ENCODE measurements at regions not wholly inside any gene's neighbourhood (a gene's known extent, or its start where the extent isn't known, plus 50 kb on each side); places are given as distances from the start of the nearest gene placed in this dataset.
"Not testable (repeated sequence)": the region's sequence is repeated elsewhere in the genome, so short reads cannot be mapped to it uniquely, and the experiment has no call there.

GRCh38 chr2:122532481-122532880 is 777.0 kb downstream of the TSN start:
- DNase-seq (ENCODE audit: low read depth), result no peak

DNA sequence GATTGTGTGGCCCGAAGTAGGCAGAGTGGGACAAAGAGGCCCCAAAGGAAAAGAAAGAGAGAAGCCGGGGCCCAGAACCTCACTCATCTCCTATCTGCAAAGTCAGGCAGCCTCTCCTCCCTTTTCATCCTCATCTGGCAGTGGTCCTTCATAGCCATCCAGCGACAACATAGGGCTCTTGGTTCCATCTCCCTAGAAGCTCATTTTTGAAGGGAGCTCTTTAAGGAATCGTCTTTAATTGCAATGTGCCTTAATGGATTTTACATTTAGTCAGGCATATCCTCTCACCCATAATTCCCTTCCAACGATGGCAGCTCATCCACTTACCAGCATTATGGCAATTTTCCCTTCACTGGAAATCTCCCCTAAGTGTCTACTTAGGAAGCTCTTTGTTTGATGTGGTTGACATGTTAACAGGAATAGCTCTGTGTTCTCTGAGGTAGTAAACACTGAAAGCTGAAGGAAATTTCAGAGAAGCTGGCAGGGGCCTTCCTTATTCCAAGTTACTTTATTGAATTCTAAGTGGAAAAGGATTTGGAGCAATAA is 780.6 kb downstream of the TSN start:
- no peak for DNase-seq (ENCODE audit: low read depth)

DNA sequence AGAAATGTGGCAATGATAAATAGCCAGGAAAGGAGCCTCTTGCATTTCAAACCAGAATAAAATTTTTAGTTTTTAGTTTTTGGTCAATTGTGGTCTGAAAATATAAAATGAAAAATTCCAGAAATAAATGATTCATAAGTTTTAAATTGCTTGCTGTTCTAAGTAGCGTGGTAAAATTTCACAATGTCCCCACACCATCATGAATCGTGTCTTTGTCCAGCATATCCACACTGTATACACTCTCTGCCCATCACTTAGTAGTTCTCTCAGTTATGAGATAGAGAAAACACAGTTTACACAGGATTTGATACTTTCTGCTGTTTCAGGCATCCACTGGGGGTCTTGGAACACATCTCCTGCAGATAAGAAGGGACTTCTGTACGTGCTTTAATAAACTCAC is 783.9 kb downstream of the TSN start:
- DNase-seq (ENCODE audit: low read depth), result no peak

GRCh38 chr2:122539920-122540319 is 784.5 kb downstream of the TSN start:
- no peak for DNase-seq (ENCODE audit: low read depth)

- no peak for DNase-seq (ENCODE audit: low read depth)
Observed at GRCh38 chr2:122542236-122542635, 786.8 kb downstream of the TSN start.

DNA sequence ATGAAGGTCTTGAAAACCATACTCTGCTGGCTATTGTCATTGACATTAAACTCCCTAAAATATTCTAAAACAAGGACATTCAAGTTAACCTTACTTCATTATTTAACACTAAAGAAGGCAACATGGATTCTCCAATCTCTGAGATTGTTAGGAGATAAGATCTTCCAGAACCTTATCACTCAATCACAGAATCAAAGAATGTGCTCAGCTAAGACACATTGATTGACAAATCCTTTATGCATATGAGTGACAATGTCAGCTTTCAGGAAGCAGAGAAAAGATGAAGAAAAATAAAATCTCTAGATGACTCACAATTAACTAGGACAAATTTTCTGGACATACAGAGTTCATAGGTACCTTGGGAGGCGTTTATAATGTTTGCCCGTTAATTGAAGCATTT is 787.2 kb downstream of the TSN start:
- DNase-seq (ENCODE audit: low read depth), result no peak

DNA sequence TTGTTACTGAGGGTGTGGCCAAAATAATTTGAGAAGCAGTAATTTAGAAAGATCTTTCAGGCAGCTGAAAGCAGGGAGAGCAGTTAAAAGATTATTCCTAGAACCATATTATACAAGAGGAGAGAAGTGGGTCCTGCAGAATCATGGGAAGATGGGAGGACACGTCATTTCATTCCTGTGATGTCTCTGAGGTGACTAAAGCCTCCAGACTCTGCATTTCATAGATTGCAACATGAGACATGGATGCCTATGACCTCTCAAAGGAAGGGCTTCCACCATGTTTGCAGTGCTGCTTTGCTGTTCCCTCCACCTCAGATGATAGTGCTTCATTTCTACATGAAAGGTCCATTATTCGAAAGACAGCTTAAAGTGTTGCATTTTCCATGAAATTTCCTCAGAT is 788.4 kb downstream of the TSN start:
- peak; percentile 42 for DNase-seq (ENCODE audit: low read depth)

DNA sequence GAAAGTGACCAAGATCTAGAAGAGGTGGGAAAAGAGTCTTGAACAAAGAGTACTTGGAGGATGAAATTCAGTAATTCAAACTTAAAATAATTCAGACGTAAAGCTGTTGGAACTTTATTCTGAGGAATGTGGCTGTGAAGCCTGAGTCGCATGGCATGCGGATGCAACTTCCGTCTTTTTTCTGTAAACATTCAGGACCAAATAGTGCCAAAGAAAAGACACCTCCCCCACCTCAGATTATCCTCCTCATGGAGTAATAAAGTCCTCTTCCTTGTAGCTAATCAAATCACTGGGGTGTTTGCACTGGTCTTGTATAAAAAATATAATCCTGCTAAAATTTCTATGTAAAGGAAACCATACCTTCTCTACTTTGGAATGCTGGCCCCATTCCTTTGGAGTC is 790.4 kb downstream of the TSN start:
- DNase-seq (ENCODE audit: low read depth), result no peak

- DNase-seq (ENCODE audit: low read depth), result no peak
Observed at GRCh38 chr2:122562775-122563174, 807.3 kb downstream of the TSN start.

- DNase-seq (ENCODE audit: low read depth), result no peak
Observed at GRCh38 chr2:122563781-122564180, 808.3 kb downstream of the TSN start.

DNA sequence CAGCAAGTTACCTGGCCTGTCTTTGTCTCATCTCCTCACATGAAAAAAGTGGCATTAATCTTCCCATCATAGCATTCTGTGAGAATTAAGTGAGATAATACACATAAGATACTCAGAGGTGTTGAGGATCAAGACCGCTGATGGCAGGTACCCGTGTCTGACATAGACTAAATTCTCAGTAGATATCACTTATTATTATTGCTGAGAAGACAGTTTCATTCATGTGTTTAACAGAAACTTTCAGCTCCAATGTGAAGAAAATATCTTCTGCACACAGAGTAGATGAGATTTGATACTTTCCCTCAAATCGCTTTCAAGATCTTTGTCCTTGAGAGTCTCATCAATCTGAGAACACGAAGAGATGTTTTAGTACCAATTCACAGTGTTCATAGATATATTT is 809.4 kb downstream of the TSN start:
- no peak for DNase-seq (ENCODE audit: low read depth)

DNA sequence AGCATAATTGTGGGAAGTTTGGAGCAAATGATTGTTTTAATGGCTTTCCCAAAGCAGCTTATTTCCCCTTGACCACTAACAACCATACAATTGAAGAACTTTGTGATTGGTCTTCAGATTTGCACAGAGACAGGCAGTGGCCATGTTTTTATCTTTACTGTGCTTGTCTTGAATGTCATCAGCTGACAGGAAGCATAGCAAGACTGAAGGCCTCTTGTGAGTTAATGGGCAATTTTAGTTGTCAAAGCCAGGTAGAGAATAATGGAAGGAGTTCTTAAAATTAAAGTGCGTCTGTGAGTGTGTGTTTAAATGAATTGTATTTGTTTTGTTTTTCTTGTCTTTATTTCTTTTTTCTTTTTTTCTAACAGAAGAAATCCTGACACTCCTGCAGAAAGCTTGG is 809.9 kb downstream of the TSN start:
- DNase-seq (ENCODE audit: low read depth), result no peak

- DNase-seq (ENCODE audit: low read depth), result no peak
Observed at GRCh38 chr2:122570641-122571040, 815.2 kb downstream of the TSN start.

DNA sequence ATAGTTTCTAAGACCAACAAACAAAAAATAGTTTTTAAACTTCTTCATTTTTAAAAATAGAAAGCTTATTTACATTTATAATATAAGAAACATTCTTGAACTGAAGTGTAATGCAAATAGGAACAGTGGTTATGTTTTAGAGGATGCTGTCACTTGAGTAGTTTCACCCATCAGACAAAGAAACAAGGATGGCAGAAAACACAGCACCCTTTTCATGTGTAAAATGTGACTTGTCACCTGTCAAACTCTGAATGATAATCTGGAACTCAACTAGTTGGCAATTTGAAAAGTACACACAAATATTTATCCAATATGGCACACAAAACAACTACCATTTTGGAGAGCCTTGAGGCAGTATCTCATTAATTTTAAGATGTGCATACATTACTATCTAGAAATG is 816.0 kb downstream of the TSN start:
- DNase-seq (ENCODE audit: low read depth), result not testable (repeated sequence)

- no peak for DNase-seq (ENCODE audit: low read depth)
Observed at GRCh38 chr2:122575076-122575475, 819.6 kb downstream of the TSN start.

GRCh38 chr2:122583159-122583917 is 827.9 kb downstream of the TSN start:
- no peak for DNase-seq (ENCODE audit: low read depth)

DNA sequence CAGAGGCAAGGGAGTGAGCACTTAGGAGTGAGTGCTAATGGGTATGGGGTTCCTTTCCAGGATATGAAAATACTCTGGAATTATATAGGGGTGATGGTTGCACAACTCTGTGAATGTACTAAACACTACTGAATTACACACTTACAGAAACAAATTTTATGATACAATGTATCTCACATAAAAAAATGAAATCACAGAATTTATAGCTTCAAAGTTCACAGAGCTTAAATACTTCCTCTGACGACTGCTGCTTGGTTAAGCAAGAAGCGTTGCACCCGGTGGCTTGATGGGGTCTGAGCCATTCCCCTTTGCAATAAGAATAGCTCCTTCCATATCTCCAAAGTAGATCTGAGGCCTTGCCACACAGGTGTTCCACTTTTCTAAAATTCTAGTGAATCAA is 835.1 kb downstream of the TSN start:
- no peak for DNase-seq (ENCODE audit: low read depth)

DNA sequence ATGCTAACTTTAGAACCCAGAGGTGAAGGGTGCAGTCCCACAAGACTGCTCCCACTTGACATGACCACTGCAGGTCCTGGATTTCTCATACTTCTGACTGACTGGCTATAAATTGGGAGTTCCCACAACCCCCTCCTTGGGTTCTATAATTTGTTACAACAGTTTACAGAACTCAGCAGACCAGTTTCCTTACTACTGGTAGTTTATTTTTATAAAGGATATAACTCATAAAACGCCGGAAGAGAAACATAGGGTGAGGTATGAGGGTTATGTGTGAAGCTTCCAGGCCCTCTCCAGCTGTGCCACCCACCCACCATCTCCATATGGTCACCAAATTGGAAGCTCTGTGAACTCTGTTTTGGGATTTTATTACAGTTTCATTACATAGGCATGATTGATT is 839.6 kb downstream of the TSN start:
- DNase-seq (ENCODE audit: low read depth), result no peak

DNA sequence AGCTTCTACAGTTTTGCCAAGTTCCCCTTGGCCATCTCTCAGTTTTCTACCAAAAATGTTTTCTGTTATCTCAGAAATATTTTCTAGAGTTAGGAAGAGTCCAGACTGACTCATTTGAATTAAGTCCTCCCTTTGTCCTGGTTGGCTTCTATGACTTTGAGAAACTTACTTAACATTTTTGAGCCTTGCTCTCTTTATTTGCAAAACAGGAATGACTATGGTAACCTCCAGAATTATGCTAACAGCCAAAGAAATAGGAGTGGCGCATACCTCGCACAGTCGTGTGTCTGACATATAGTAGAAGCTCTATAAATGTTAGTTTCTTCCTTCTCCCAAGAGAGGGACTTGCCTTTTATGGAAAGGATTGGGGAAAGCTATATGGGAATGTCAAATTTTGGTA is 841.1 kb downstream of the TSN start:
- no peak for DNase-seq (ENCODE audit: low read depth)

DNA sequence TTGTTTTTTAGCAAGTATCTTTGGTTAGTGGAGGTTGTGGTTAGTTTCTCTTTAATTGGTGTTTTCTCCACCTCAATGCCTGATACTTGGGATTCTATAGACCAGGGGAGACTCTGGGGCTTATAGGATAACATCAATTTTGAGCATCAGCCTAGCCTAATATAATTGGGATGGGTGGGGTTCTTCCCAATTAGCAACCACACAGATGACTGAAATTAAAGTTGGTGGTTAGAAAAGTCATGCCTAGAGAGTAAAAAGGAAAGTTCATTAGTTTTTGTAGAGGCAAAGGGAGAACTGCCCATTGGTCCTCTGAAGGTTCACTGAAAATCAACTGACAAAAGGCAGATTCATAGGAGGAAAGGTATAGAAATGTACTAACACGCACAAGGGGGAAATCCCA is 843.3 kb downstream of the TSN start:
- no peak for DNase-seq (ENCODE audit: low read depth)

- DNase-seq (ENCODE audit: low read depth), result no peak
Observed at GRCh38 chr2:122610948-122611609, 855.6 kb downstream of the TSN start.

DNA sequence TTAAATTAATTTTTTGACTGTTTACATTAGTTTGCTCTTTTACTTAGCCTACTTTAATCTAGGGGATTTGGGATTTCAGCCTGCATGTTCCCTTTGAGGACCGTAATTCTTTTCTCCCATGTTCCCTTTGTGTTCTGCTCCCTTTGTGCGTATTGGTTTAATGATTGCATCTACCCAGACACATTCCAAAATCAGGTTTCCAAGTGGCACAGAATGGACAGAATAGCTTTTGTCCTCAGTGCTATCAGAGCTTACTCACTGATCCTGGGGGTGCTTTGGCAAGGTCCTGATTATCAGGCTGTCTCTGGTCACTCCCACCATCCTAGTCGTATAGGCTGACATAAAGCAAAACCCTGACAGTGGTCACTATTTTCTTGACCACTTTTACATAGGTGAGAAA is 867.5 kb downstream of the TSN start:
- no peak for DNase-seq (ENCODE audit: low read depth)

GRCh38 chr2:122627388-122627787 is 871.9 kb downstream of the TSN start:
- DNase-seq (ENCODE audit: low read depth), result no peak

Data from M059J (cell line).